SJCRH30 (cell line): ENCODE measurements at regions not wholly inside any gene's neighbourhood (a gene's known extent, or its start where the extent isn't known, plus 50 kb on each side); places are given as distances from the start of the nearest gene placed in this dataset.

Experiments used
- DNase-seq, 2 experiments: peaks; one replicate each; pipeline ENCODE4 v3.0.0-alpha.2; 2015 to 2020
- H3K27ac ChIP-seq: fragments of 250-450 bp; sonication (Bioruptor Pico); 2 replicates; pipeline ENCODE4 v1.5.1; 2020; ENCODE audit warnings: mild to moderate bottlenecking, moderate library complexity
- H3K27me3 ChIP-seq: fragments of 250-450 bp; sonication (Bioruptor Pico); 2 replicates; pipeline ENCODE4 v1.5.1; 2020; ENCODE audit warnings: mild to moderate bottlenecking, moderate library complexity
- H3K36me3 ChIP-seq: fragments of 250-450 bp; sonication (Bioruptor Pico); 2 replicates; pipeline ENCODE4 v1.5.1; 2020; ENCODE audit warnings: mild to moderate bottlenecking, moderate library complexity
- H3K4me1 ChIP-seq: fragments of 250-450 bp; sonication (Bioruptor Pico); 2 replicates; pipeline ENCODE4 v1.5.1; 2020; ENCODE audit warnings: mild to moderate bottlenecking, moderate library complexity
- H3K4me3 ChIP-seq: fragments of 250-450 bp; sonication (Bioruptor Pico); 2 replicates; pipeline ENCODE4 v1.5.1; 2020; ENCODE audit warnings: mild to moderate bottlenecking, moderate library complexity
- H3K9me3 ChIP-seq: fragments of 250-450 bp; sonication (Bioruptor Pico); replicated peaks from 2 replicates; pipeline ENCODE4 v1.5.1; 2020; ENCODE audit warnings: mild to moderate bottlenecking, moderate library complexity

GRCh38 chr2:188919824-188920223 is 54.3 kb upstream of the COL3A1 start:
- H3K27me3 ChIP-seq, result no peaks in the 10 kb centered on the region
- H3K9me3 ChIP-seq, result no peaks in the 10 kb centered on the region
- no peak overlapping the region for H3K4me3 ChIP-seq
- no peak for DNase-seq
- H3K36me3 ChIP-seq, result no peaks in the 10 kb centered on the region
- H3K27ac ChIP-seq, result no peak overlapping the region
- no peaks in the 10 kb centered on the region for H3K4me1 ChIP-seq

- no peak for DNase-seq
- Histone ChIP-seq H3K4me1 (no peaks in the 10 kb centered on the region), H3K36me3 (no peaks in the 10 kb centered on the region), H3K4me3 (no peak overlapping the region), H3K27me3 (no peaks in the 10 kb centered on the region), H3K9me3 (no peaks in the 10 kb centered on the region), H3K27ac (no peak overlapping the region)
Observed at GRCh38 chr2:188922191-188922590, 52.0 kb upstream of the COL3A1 start.
